BLaER1 (cell line): ENCODE measurements at regions not wholly inside any gene's neighbourhood (a gene's known extent, or its start where the extent isn't known, plus 50 kb on each side); places are given as distances from the start of the nearest gene placed in this dataset.

Experiments used
- H3K27ac ChIP-seq: shearing (Covaris generic); formaldehyde crosslinking; 2 replicates; pipeline ENCODE4 v1.8.1; 2022
- H3K27me3 ChIP-seq: shearing (Covaris generic); formaldehyde crosslinking; 2 replicates; pipeline ENCODE4 v1.8.1; 2022
- H3K36me3 ChIP-seq: shearing (Covaris generic); formaldehyde crosslinking; 2 replicates; pipeline ENCODE4 v1.8.1; 2022
- H3K4me1 ChIP-seq: shearing (Covaris generic); formaldehyde crosslinking; 2 replicates; pipeline ENCODE4 v1.8.1; 2022
- H3K4me2 ChIP-seq: shearing (Covaris generic); formaldehyde crosslinking; 2 replicates; pipeline ENCODE4 v1.8.1; 2022
- H3K4me3 ChIP-seq: shearing (Covaris generic); formaldehyde crosslinking; 2 replicates; pipeline ENCODE4 v1.8.1; 2022
- H3K9ac ChIP-seq: shearing (Covaris generic); formaldehyde crosslinking; 2 replicates; pipeline ENCODE4 v1.8.1; 2022
- H3K9me3 ChIP-seq: shearing (Covaris generic); formaldehyde crosslinking; 2 replicates; pipeline ENCODE4 v1.8.1; 2022
- H4K20me1 ChIP-seq: shearing (Covaris generic); formaldehyde crosslinking; 2 replicates; pipeline ENCODE4 v1.8.1; 2022
- Cebpa-rat ChIP-seq: shearing (Covaris generic); IDR thresholded peaks from 2 replicates; pipeline ENCODE4 v1.8.1; 2022

DNA sequence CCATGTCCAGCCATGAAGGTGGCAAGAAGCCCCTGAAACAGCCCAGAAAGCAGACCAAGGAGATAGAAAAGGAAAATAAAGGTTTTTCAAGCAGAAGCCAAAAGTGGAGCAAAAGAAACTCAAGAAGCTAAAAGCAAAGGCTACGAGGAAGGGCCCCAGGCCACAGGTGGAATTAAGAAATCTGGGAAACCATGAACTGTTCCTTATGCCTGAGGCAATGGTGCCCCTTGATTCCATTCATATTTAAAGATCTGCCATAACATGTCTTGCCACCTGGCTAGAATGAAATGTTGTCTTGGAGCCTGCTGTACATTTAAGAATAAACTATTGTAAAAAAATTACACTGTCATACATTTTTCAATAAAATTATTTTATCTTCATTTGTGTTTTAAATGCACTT is 59.5 kb upstream of the TARS1 start:
- Histone ChIP-seq H3K27ac (no peak overlapping the region), H3K4me1 (no peaks in the 10 kb centered on the region), H3K36me3 (no peaks in the 10 kb centered on the region), H3K9me3 (peaks cover 19% of the 10 kb centered on the region), H3K27me3 (no peaks in the 10 kb centered on the region), H4K20me1 (no peaks in the 10 kb centered on the region), H3K9ac (no peak overlapping the region), H3K4me3 (no peak overlapping the region), H3K4me2 (no peak overlapping the region)
- no peak for TF ChIP-seq Cebpa-rat
